ENCODE measurements at regions not wholly inside any gene's neighbourhood (a gene's known extent, or its start where the extent isn't known, plus 50 kb on each side); places are given as distances from the start of the nearest gene placed in this dataset.

DNA sequence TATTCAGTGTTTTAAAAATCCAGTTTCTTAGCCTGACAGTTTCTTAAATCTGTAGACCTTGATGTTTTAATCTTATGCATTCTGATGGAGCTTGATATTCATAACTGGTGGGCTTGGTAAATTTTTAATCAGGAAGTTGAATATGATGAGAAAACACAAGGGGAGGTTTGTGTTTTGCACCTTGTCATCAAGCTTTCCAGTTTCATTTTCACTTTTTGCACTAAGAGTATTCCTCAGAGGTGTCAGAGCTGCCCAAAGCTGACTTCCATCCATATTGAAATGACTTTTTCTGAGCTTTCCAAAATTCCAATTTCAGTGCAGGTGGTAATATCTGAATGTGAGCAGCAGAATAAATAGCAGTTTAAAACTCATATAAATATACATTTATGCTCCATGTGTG, 555.0 kb upstream of the RBFOX1 start:
- no peak for TF ChIP-seq POLR2A (IDR thresholded peaks at IDR 0.05)
- TF ChIP-seq, protein P1, sequence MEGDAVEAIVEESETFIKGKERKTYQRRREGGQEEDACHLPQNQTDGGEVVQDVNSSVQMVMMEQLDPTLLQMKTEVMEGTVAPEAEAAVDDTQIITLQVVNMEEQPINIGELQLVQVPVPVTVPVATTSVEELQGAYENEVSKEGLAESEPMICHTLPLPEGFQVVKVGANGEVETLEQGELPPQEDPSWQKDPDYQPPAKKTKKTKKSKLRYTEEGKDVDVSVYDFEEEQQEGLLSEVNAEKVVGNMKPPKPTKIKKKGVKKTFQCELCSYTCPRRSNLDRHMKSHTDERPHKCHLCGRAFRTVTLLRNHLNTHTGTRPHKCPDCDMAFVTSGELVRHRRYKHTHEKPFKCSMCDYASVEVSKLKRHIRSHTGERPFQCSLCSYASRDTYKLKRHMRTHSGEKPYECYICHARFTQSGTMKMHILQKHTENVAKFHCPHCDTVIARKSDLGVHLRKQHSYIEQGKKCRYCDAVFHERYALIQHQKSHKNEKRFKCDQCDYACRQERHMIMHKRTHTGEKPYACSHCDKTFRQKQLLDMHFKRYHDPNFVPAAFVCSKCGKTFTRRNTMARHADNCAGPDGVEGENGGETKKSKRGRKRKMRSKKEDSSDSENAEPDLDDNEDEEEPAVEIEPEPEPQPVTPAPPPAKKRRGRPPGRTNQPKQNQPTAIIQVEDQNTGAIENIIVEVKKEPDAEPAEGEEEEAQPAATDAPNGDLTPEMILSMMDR (IDR thresholded peaks at IDR 0.05): no peak

Data from uterus (tissue), 2 donors.